Testis (tissue), 2 donors: ENCODE measurements at regions not wholly inside any gene's neighbourhood (a gene's known extent, or its start where the extent isn't known, plus 50 kb on each side); places are given as distances from the start of the nearest gene placed in this dataset.

ENCODE experiments used
- CTCF ChIP-seq, 3 experiments: fragments of 450-650 bp in 2 of 3; fragments of 200-600 bp in 1 of 3; sonication (generic) in 1 of 3; IDR thresholded peaks; one replicate each; pipeline ENCODE4 v1.5.1; 2016 to 2019; ENCODE audit warnings: antibody characterized with exemption in 3 of 3, mild to moderate bottlenecking in 2 of 3, moderate library complexity in 1 of 3
- POLR2A ChIP-seq: fragments of 450-650 bp; IDR thresholded peaks from one replicate; pipeline ENCODE4 v1.6.1; 2017; ENCODE audit warnings: antibody characterized with exemption, mild to moderate bottlenecking, moderate library complexity

GRCh38 chr15:57835119-57835518 is 128.6 kb downstream of the POLR2M start:
- TF ChIP-seq CTCF (IDR thresholded peaks at IDR 0.05) = no peak
- no peak for TF ChIP-seq POLR2A
